Right lobe of liver (tissue), 6 donors: ENCODE measurements at regions not wholly inside any gene's neighbourhood (a gene's known extent, or its start where the extent isn't known, plus 50 kb on each side); places are given as distances from the start of the nearest gene placed in this dataset.

ENCODE experiments used
- ATAC-seq, 4 donors: fragments of 200-7000 bp; cut with Tn5 transposase; one replicate each; pipeline ENCODE4 v1.9.1; 2020; ENCODE audit warnings: mild to moderate bottlenecking in 4 of 4, moderate library complexity in 4 of 4
- DNase-seq, 3 donors: peaks; one replicate each; pipeline ENCODE4 v3.0.0-alpha.2; 2020
- H3K27ac ChIP-seq, 3 donors: fragments of 200-600 bp; one replicate each; pipeline ENCODE4 v1.8.0; 2022
- H3K27me3 ChIP-seq, 2 donors: fragments of 200-600 bp; one replicate each; pipeline ENCODE4 v1.8.0; 2022
- H3K36me3 ChIP-seq, 4 donors: fragments of 200-600 bp; sonication (generic) in 1 of 4; one replicate each; pipeline versions ENCODE4 v1.5.1 to v1.8.0; 2017 to 2022; ENCODE audit warnings: control low read depth in 1 of 4
- H3K4me1 ChIP-seq, 4 donors: fragments of 200-600 bp; sonication (generic) in 1 of 4; one replicate each; pipeline versions ENCODE4 v1.5.1 to v1.8.0; 2017 to 2022; ENCODE audit warnings: control low read depth in 1 of 4
- H3K4me3 ChIP-seq, 3 donors: fragments of 200-600 bp; one replicate each; pipeline ENCODE4 v1.8.0; 2022
- H3K9me3 ChIP-seq, 4 donors: fragments of 200-600 bp; sonication (generic) in 1 of 4; one replicate each; pipeline versions ENCODE4 v1.5.1 to v1.8.0; 2017 to 2022; ENCODE audit warnings: control low read depth in 1 of 4
- POLR2A ChIP-seq: fragments of 450-650 bp; IDR thresholded peaks from one replicate; pipeline ENCODE4 v1.6.1; 2017; ENCODE audit warnings: antibody characterized with exemption, mild to moderate bottlenecking
- WGBS: methylation state at CpG from one replicate; pipeline ENCODE4 v1.1.6; 2018; ENCODE audit warnings: low coverage, low lambda C conversion rate; ENCODE audit not compliant: insufficient coverage; ENCODE audit errors: missing lambda C conversion rate; 5-methylcytosine and 5-hydroxymethylcytosine counted together
- intact Hi-C, 2 donors: fragments of 100-400 bp; cut with DNase I; formaldehyde crosslinking; loops; one replicate each; pipeline versions ENCODE4 v1.11.2 to v1.14.1; 2022
- TF ChIP-seq, protein P1 (sequence below), 4 donors: fragments of 200-600 bp in 3 of 4; fragments of 450-650 bp in 1 of 4; IDR thresholded peaks; one replicate each; pipeline versions ENCODE4 v1.5.1 to v1.8.0; 2016 to 2022; ENCODE audit warnings: antibody characterized with exemption in 4 of 4, mild to moderate bottlenecking in 2 of 4
- donor health status: DM: no; HTN: yes; CAD: no.
- donor health status: DM: no; HTN: no; CAD: no.
- donor health status: DM: no; HTN: no; CAD: no.
- donor health status: DM: no; HTN: yes; CAD: no.
- donor health status: DM: no; HTN: yes; CAD: no.

GRCh38 chr4:72911316-72911715 is 158.2 kb downstream of the COX18 start:
- H3K9me3 ChIP-seq: no peaks in the 10 kb centered on the region
- no peaks in the 10 kb centered on the region for H3K27me3 ChIP-seq
- ATAC-seq (no peak), DNase-seq (no peak)
- 37% methylated on average over 5 of the region's 5 CpGs for WGBS
- no peaks in the 10 kb centered on the region for H3K36me3 ChIP-seq
- no peak overlapping the region for H3K4me3 ChIP-seq
- intact Hi-C loops: loop anchor here in 1 of 2 donors (10.0 kb wide), 1 partner anchor 207 kb away; no protein-coding TSS in a partner anchor
- no peak overlapping the region for H3K27ac ChIP-seq
- no peaks in the 10 kb centered on the region for H3K4me1 ChIP-seq
- TF ChIP-seq POLR2A: no peak
- TF ChIP-seq, protein P1, sequence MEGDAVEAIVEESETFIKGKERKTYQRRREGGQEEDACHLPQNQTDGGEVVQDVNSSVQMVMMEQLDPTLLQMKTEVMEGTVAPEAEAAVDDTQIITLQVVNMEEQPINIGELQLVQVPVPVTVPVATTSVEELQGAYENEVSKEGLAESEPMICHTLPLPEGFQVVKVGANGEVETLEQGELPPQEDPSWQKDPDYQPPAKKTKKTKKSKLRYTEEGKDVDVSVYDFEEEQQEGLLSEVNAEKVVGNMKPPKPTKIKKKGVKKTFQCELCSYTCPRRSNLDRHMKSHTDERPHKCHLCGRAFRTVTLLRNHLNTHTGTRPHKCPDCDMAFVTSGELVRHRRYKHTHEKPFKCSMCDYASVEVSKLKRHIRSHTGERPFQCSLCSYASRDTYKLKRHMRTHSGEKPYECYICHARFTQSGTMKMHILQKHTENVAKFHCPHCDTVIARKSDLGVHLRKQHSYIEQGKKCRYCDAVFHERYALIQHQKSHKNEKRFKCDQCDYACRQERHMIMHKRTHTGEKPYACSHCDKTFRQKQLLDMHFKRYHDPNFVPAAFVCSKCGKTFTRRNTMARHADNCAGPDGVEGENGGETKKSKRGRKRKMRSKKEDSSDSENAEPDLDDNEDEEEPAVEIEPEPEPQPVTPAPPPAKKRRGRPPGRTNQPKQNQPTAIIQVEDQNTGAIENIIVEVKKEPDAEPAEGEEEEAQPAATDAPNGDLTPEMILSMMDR (IDR thresholded peaks at IDR 0.05): no peak

- no peaks in the 10 kb centered on the region for H3K9me3 ChIP-seq
- no peak overlapping the region for H3K27ac ChIP-seq
- no peak overlapping the region for H3K4me3 ChIP-seq
- no peaks in the 10 kb centered on the region for H3K4me1 ChIP-seq
- no peaks in the 10 kb centered on the region for H3K27me3 ChIP-seq
- intact Hi-C loops: no loop called here
- DNase-seq (no peak), ATAC-seq (peak; percentile 89 to 100 (median 96))
- TF ChIP-seq, protein P1 (IDR thresholded peaks at IDR 0.05): peak; percentile 62 to 78 (median 66)
- TF ChIP-seq POLR2A: no peak
- H3K36me3 ChIP-seq: no peaks in the 10 kb centered on the region
- 0% methylated on average over 1 of the region's 1 CpG for WGBS
These were observed 160.1 kb downstream of the COX18 start for GRCh38 chr4:72909461-72909860.

- no peaks in the 10 kb centered on the region for H3K27me3 ChIP-seq
- H3K36me3 ChIP-seq: no peaks in the 10 kb centered on the region
- TF ChIP-seq POLR2A: no peak
- TF ChIP-seq, protein P1 (IDR thresholded peaks at IDR 0.05): no peak
- no peaks in the 10 kb centered on the region for H3K4me1 ChIP-seq
- H3K9me3 ChIP-seq: no peaks in the 10 kb centered on the region
- H3K4me3 ChIP-seq: no peak overlapping the region
- ATAC-seq (no peak), DNase-seq (no peak)
- intact Hi-C loops: no loop called here
- 27% methylated on average over 1 of the region's 1 CpG for WGBS
- no peak overlapping the region for H3K27ac ChIP-seq
These were observed 167.2 kb downstream of the COX18 start for GRCh38 chr4:72902354-72902753.

DNA sequence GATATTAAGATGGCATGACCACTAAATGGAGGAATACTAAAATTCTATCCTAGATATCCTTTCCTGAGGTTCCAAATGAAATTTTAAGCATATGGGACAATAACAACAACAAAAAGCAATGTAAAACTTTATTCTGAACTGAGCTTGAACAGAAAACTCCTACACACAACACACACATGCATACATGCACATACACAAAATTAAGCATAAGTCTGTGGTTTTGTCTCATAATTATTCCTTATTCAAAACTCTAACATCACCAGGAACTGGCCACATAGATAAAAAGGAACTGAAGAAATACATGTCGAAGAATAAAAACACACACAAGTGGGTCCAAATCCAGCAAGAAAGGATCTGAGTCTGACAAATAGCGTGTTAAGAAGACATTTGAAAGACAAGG is 168.0 kb downstream of the COX18 start:
- intact Hi-C loops: no loop called here
- Histone ChIP-seq H3K27me3 (no peaks in the 10 kb centered on the region), H3K36me3 (no peaks in the 10 kb centered on the region), H3K27ac (no peak overlapping the region), H3K4me1 (peaks cover 0 to 4% (median 0%) of the 10 kb centered on the region in 4 donors), H3K4me3 (no peak overlapping the region), H3K9me3 (no peaks in the 10 kb centered on the region)
- no peak for DNase-seq
- no peak for TF ChIP-seq POLR2A
- TF ChIP-seq, protein P1 (IDR thresholded peaks at IDR 0.05): no peak
- 59% methylated on average over 2 of the region's 2 CpGs for WGBS
- no peak for ATAC-seq

- Histone ChIP-seq H3K4me3 (no peak overlapping the region), H3K9me3 (no peaks in the 10 kb centered on the region), H3K36me3 (no peaks in the 10 kb centered on the region), H3K4me1 (peaks cover 0 to 10% (median 3%) of the 10 kb centered on the region in 4 donors), H3K27me3 (no peaks in the 10 kb centered on the region), H3K27ac (no peak overlapping the region)
- ATAC-seq (no peak), DNase-seq (no peak)
- no peak for TF ChIP-seq POLR2A
- TF ChIP-seq, protein P1 (IDR thresholded peaks at IDR 0.05): no peak
- intact Hi-C loops: no loop called here
- WGBS: 0% methylated on average over 1 of the region's 2 CpGs
These were observed 168.6 kb downstream of the COX18 start for GRCh38 chr4:72900952-72901351.
